Body of pancreas (tissue), 4 donors: ENCODE measurements at regions not wholly inside any gene's neighbourhood (a gene's known extent, or its start where the extent isn't known, plus 50 kb on each side); places are given as distances from the start of the nearest gene placed in this dataset.

Experiments
- ATAC-seq: fragments of 150-250 bp; one replicate; pipeline ENCODE4 v1.9.1; 2016
- DNase-seq, 4 donors: peaks; one replicate each; pipeline ENCODE4 v3.0.0-alpha.2; 2019
- H3K27ac ChIP-seq, 4 donors: fragments of 200-600 bp; sonication (generic); 1 replicate in 3 of 4; 2 replicates in 1 of 4; pipeline versions ENCODE4 v1.5.1 to v1.6.1; 2016 to 2019; ENCODE audit warnings: mild to moderate bottlenecking in 1 of 4, mixed read lengths in 1 of 4, moderate library complexity in 1 of 4
- H3K27me3 ChIP-seq, 2 donors: fragments of 200-600 bp; sonication (generic); one replicate each; pipeline ENCODE4 v1.6.0; 2016; ENCODE audit warnings: mild to moderate bottlenecking in 1 of 2
- H3K36me3 ChIP-seq, 2 donors: fragments of 200-600 bp; sonication (generic); replicated peaks in 1 of 2; 2 replicates each; pipeline ENCODE4 v1.5.1; 2016; ENCODE audit warnings: low read depth in 2 of 2; ENCODE audit not compliant: insufficient read depth in 1 of 2
- H3K4me1 ChIP-seq: fragments of 200-600 bp; sonication (generic); one replicate; pipeline ENCODE4 v1.6.0; 2016
- H3K4me3 ChIP-seq, 2 donors: fragments of 200-600 bp; sonication (generic); 1 replicate in 1 of 2; 2 replicates in 1 of 2; pipeline ENCODE4 v1.5.1; 2016 to 2019
- H3K9me3 ChIP-seq, 3 donors: fragments of 200-600 bp; sonication (generic); 1 replicate in 2 of 3; 2 replicates in 1 of 3; pipeline ENCODE4 v1.5.1; 2016
- POLR2A ChIP-seq, 3 donors: fragments of 450-650 bp; IDR thresholded peaks; one replicate each; pipeline ENCODE4 v1.6.1; 2016; ENCODE audit warnings: antibody characterized with exemption in 3 of 3, mild to moderate bottlenecking in 2 of 3
- WGBS, 2 donors: methylation state at CpG; one replicate each; pipeline ENCODE4 v1.1.5; 2017; 5-methylcytosine and 5-hydroxymethylcytosine counted together
- intact Hi-C: fragments of 100-400 bp; cut with DNase I; formaldehyde crosslinking; loops from one replicate; pipeline ENCODE4 v1.15.1; 2023
- TF ChIP-seq, protein P1 (sequence below), 7 experiments: fragments of 450-650 bp in 4 of 7; fragments of 200-600 bp in 3 of 7; sonication (generic) in 3 of 7; IDR thresholded peaks; one replicate each; pipeline ENCODE4 v1.5.1; 2016 to 2019; ENCODE audit warnings: antibody characterized with exemption in 7 of 7

DNA sequence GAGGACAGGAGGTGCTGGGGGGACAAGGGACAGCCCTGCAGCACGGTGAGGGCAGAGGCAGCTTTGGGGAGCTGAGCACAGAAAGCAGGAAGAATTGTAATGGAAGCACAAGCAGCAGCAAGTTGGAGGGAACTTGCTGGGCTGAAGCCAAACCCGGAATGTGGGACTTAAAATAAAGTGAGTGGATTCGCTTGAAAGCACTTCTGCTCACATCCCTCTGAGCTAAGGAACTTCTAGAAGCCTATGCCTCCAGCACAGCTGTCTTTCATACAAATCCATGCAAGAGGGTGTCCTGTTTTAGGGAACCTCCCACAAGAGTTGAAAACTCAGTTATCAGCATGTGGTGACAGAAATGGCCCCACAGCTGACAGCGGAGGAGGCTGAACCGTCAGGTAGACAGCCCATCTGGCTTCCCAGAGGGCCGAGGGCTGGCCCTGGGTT, 71.4 kb upstream of the MLN start:
- WGBS, 2 donors: 72 to 81% methylated on average over 4 to 6 of the region's 6 CpGs
- no peak for DNase-seq
- intact Hi-C loops: no loop called here

DNA sequence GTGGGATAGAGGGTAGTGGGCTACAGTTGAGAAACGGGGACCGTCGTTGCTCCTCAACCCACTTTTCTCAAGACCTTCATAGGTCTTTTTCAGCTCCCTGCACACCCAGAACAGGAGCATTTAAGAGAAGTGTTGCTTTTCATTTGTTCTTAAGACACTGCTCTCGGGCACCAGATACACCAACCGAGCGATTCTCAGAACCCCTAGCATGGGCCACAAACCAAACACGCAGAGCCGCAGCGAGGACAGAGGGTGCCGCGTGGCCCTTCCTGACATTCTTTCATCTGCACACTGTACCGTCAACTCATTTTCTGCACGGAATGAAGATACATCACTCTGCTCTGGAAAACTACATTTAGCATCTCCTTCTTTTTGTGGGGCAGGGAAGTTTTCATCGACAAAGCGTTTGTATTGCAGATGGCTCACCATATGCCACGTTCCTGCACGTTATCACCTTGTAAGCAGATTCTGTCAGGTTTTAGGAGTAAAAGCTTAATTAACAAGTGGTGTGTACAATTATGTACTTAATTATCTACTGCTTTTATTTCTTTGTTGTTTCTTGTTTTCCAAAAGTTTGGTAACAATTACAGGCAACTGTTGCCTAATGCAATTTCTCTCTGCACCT, 70.4 kb upstream of the MLN start:
- H3K9me3 ChIP-seq: no peaks in the 10 kb centered on the region
- TF ChIP-seq, protein P1, sequence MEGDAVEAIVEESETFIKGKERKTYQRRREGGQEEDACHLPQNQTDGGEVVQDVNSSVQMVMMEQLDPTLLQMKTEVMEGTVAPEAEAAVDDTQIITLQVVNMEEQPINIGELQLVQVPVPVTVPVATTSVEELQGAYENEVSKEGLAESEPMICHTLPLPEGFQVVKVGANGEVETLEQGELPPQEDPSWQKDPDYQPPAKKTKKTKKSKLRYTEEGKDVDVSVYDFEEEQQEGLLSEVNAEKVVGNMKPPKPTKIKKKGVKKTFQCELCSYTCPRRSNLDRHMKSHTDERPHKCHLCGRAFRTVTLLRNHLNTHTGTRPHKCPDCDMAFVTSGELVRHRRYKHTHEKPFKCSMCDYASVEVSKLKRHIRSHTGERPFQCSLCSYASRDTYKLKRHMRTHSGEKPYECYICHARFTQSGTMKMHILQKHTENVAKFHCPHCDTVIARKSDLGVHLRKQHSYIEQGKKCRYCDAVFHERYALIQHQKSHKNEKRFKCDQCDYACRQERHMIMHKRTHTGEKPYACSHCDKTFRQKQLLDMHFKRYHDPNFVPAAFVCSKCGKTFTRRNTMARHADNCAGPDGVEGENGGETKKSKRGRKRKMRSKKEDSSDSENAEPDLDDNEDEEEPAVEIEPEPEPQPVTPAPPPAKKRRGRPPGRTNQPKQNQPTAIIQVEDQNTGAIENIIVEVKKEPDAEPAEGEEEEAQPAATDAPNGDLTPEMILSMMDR (IDR thresholded peaks at IDR 0.05): no peak
- TF ChIP-seq POLR2A (IDR thresholded peaks at IDR 0.05): no peak
- DNase-seq (no peak), ATAC-seq (no peak)
- H3K27me3 ChIP-seq: no peaks in the 10 kb centered on the region
- H3K4me3 ChIP-seq: no peak overlapping the region
- H3K4me1 ChIP-seq: peaks cover 11% of the 10 kb centered on the region
- 86 to 87% methylated on average over 17 of the region's 17 CpGs for WGBS, 2 donors
- intact Hi-C loops: no loop called here
- H3K27ac ChIP-seq: no peak overlapping the region
- H3K36me3 ChIP-seq: no peaks in the 10 kb centered on the region

More for the DNA sequence above, 71.4 kb upstream of the MLN start:
- TF ChIP-seq, protein P1 (IDR thresholded peaks at IDR 0.05): no peak
- TF ChIP-seq POLR2A (IDR thresholded peaks at IDR 0.05): no peak
- no peak for ATAC-seq
- no peak overlapping the region for H3K27ac ChIP-seq
- H3K4me3 ChIP-seq: no peak overlapping the region
- no peaks in the 10 kb centered on the region for H3K27me3 ChIP-seq
- no peaks in the 10 kb centered on the region for H3K9me3 ChIP-seq
- no peaks in the 10 kb centered on the region for H3K36me3 ChIP-seq
- peaks cover 11% of the 10 kb centered on the region for H3K4me1 ChIP-seq

DNA sequence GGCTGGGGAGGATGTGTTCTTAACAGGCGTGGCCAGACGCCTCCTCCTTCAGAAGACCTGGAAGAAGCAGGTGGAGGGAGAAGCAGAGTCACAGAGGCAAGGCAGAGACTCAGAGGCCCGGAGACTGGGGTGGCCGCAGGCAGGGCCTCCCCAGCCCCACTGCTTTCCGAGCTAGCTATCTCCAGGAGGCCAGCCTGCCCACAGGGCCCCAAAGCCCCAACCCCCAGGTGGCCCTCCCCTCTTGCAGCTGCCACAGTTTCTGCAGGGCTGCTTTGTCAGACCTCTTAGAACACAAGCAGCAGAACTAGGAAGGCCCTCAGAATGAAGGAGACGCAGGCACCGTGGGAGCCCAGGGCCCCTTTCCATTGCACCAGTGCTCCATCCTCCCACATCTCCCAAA, 69.0 kb upstream of the MLN start:
- H3K4me3 ChIP-seq: no peak overlapping the region
- DNase-seq (no peak), ATAC-seq (no peak)
- peaks cover 1% of the 10 kb centered on the region for H3K4me1 ChIP-seq
- no peak overlapping the region for H3K27ac ChIP-seq
- intact Hi-C loops: no loop called here
- no peaks in the 10 kb centered on the region for H3K36me3 ChIP-seq
- H3K9me3 ChIP-seq: no peaks in the 10 kb centered on the region
- 67 to 74% methylated on average over 4 to 7 of the region's 7 CpGs for WGBS, 2 donors
- H3K27me3 ChIP-seq: no peaks in the 10 kb centered on the region
- TF ChIP-seq POLR2A (IDR thresholded peaks at IDR 0.05): no peak
- TF ChIP-seq, protein P1 (IDR thresholded peaks at IDR 0.05): no peak

DNA sequence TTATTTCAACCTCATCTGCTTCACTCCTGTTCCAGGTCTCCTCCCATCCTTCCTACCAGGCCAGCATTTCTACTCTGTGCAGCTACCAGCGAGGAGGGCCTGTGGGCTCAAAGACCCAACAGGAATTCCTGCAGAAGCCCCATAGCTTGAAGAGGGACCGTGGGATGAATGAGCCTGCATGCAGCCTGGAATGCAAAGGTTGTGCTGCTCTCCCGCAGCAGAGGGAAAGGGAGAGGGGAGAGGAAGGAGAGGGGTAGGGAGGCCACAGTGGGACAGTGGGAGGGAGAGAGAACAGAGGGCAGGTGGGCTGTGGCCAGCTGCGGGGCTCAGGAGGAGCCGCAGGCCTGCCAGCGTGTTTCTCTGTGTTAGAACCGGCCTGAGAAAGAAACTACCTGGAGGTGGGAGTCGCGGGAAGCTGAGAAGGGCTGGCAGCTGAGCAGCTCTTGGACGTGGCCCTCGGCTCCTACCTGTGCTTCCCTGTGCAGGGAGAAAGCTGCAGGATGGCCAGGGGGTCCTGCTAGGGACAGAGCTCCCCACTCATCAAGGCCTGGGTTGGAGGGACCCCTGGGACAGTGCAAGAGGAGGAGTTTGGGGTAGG, 66.1 kb upstream of the MLN start:
- H3K27ac ChIP-seq: no peak overlapping the region
- no peaks in the 10 kb centered on the region for H3K4me1 ChIP-seq
- intact Hi-C loops: no loop called here
- no peak for ATAC-seq
- H3K36me3 ChIP-seq: no peaks in the 10 kb centered on the region
- H3K4me3 ChIP-seq: no peak overlapping the region
- no peak for DNase-seq
- WGBS, 2 donors: 54 to 65% methylated on average over 11 of the region's 11 CpGs
- no peaks in the 10 kb centered on the region for H3K9me3 ChIP-seq
- no peak for TF ChIP-seq POLR2A (IDR thresholded peaks at IDR 0.05)
- TF ChIP-seq, protein P1 (IDR thresholded peaks at IDR 0.05): no peak
- no peaks in the 10 kb centered on the region for H3K27me3 ChIP-seq

DNA sequence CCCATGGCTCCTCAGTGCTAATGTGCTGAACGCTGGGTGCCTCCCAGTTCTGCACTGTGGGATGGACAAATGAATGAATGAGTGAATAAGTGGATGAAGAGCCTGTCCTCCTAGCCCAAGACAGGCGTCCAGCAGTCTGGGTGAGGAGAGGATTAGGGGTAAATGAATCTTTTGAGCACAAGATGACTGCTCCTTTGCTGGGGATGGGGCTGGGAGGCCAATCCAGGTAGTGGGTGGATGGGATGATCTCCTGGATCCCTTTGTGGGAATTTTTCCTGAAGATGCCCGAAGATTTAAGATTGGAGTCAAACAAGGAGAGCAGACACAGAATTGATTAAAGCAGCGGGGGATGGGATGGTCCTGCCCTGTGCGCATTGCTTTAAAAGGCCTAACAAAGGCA, 65.3 kb upstream of the MLN start:
- Histone ChIP-seq H3K9me3 (no peaks in the 10 kb centered on the region), H3K36me3 (no peaks in the 10 kb centered on the region), H3K27ac (no peak overlapping the region), H3K27me3 (no peaks in the 10 kb centered on the region), H3K4me1 (no peaks in the 10 kb centered on the region), H3K4me3 (no peak overlapping the region)
- ATAC-seq: no peak
- DNase-seq: no peak
- intact Hi-C loops: no loop called here
- 70 to 77% methylated on average over 5 of the region's 5 CpGs for WGBS, 2 donors
- TF ChIP-seq POLR2A (IDR thresholded peaks at IDR 0.05): no peak
- TF ChIP-seq, protein P1 (IDR thresholded peaks at IDR 0.05): no peak
